HFFc6 (cell line): ENCODE measurements at regions not wholly inside any gene's neighbourhood (a gene's known extent, or its start where the extent isn't known, plus 50 kb on each side); places are given as distances from the start of the nearest gene placed in this dataset.

ENCODE experiments used
- DNase-seq: peaks from one replicate; pipeline ENCODE4 v3.0.0-alpha.2; 2018
- H3K27ac Mint-ChIP-seq: 2 replicates; pipeline ENCODE4 v1.8.0; 2020; ENCODE audit warnings: mild to moderate bottlenecking, mixed read lengths
- H3K27me3 Mint-ChIP-seq: 2 replicates; pipeline ENCODE4 v1.8.0; 2021; ENCODE audit warnings: mild to moderate bottlenecking, moderate library complexity, mixed read lengths; ENCODE audit not compliant: insufficient read depth
- H3K36me3 Mint-ChIP-seq: 2 replicates; pipeline ENCODE4 v1.8.0; 2021; ENCODE audit warnings: low read depth, mixed read lengths
- H3K4me1 Mint-ChIP-seq: 2 replicates; pipeline ENCODE4 v1.8.0; 2020; ENCODE audit warnings: low read depth, mixed read lengths
- H3K4me3 Mint-ChIP-seq: 2 replicates; pipeline ENCODE4 v1.8.0; 2020; ENCODE audit warnings: mild to moderate bottlenecking, moderate library complexity, mixed read lengths
- H3K9me3 Mint-ChIP-seq: 2 replicates; pipeline ENCODE4 v1.8.0; 2020; ENCODE audit warnings: mild to moderate bottlenecking, mixed read lengths
- TF ChIP-seq, protein P1 (sequence below): fragments of 200-600 bp; sonication (generic); IDR thresholded peaks from 2 replicates; pipeline ENCODE4 v1.5.0; 2021; ENCODE audit warnings: antibody characterized with exemption, mild to moderate bottlenecking

DNA sequence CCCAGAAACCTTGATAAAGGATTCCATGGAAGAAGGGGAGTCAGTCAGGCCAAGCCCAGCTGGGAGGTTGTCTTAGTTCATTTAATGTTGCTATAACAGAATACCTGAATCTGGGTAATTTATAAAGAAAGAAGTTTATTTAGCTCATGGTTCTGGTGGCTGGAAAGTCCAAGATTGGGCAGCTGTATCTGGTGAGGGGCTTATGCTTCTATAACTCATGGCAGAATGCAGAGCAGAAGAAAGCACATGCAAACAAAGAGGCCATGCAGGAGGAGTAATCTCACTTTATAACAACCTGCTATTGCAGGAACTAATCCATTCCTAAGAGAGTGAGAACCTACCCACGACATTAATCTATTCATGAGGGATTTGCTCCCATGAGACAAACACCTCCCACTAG lies 54.2 kb upstream of the ANKRD1 start:
- TF ChIP-seq, protein P1, sequence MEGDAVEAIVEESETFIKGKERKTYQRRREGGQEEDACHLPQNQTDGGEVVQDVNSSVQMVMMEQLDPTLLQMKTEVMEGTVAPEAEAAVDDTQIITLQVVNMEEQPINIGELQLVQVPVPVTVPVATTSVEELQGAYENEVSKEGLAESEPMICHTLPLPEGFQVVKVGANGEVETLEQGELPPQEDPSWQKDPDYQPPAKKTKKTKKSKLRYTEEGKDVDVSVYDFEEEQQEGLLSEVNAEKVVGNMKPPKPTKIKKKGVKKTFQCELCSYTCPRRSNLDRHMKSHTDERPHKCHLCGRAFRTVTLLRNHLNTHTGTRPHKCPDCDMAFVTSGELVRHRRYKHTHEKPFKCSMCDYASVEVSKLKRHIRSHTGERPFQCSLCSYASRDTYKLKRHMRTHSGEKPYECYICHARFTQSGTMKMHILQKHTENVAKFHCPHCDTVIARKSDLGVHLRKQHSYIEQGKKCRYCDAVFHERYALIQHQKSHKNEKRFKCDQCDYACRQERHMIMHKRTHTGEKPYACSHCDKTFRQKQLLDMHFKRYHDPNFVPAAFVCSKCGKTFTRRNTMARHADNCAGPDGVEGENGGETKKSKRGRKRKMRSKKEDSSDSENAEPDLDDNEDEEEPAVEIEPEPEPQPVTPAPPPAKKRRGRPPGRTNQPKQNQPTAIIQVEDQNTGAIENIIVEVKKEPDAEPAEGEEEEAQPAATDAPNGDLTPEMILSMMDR = no peak
- Mint-ChIP-seq H3K4me1 (peaks cover 11% of the 10 kb centered on the region), H3K36me3 (peaks cover 4% of the 10 kb centered on the region), H3K27ac (no peak overlapping the region), H3K27me3 (no peaks in the 10 kb centered on the region; the same call in 1 of the 2 replicates), H3K9me3 (no peaks in the 10 kb centered on the region), H3K4me3 (no peak overlapping the region)
- DNase-seq = no peak

DNA sequence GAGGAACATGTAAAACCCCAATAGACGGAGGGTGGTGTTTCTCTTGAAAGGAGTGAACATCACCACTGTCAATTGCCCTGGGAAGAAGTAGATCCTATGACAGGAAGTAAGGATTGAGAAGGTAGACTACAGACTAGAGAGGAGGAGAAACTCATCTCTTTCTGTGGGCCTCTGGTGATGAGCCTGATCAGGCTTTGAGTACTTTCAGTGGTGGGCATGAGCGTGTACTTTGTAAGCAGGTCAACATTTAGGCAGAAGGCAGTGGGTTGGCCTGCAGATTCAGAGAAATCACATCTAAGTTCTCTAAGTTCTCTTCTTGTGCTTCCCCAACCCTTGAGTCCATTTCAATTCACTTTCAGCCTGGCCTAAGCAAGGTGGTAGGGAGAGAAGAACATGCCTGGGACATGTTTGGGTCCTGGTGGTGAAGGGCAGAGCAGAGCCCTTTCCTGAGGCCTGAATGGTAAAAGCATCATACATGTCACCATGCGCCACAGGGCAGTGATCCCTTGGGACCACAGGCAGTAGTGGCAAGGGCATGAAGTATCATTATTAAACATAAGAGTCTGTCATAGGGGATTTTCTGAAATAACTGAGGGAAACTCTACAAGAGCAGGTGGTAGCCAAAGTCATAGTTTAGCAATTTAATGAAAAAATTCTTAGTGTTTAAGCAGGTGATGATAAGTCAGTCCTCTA lies 56.4 kb upstream of the ANKRD1 start:
- H3K9me3 Mint-ChIP-seq = no peaks in the 10 kb centered on the region
- no peaks in the 10 kb centered on the region for H3K4me1 Mint-ChIP-seq
- no peaks in the 10 kb centered on the region; the same call in 1 of the 2 replicates for H3K27me3 Mint-ChIP-seq
- TF ChIP-seq, protein P1 = no peak
- no peak for DNase-seq
- no peak overlapping the region for H3K27ac Mint-ChIP-seq
- H3K36me3 Mint-ChIP-seq = peaks cover 4% of the 10 kb centered on the region
- H3K4me3 Mint-ChIP-seq = no peak overlapping the region

DNA sequence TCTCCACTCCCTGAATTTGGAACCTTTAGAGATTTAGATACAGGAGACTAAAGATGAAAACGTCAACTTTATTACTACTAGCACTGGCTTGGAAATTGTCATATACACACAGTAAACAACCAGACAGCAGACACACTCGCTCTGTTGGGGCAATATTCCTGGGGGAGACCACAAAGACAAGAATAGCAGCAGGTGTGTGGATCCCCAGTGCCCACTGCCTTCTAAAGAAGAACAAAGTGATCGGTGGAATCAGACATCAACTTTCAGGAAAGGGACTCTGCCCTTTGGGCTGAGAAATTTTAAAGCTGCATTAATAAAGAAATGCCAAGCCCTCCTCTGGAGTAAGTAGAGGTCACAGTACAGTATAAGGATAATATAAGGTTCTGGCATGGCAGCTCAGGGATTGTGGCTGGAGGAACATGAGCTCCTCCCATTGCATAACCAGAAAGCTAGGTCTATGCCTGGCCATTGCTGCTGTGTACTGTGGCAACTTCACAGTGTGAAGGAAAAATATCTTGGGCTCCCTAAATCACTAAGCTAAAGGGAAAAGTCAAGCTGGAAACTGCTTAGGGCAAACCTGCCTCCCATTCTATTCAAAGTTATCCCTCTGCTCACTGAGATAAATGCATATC lies 57.1 kb upstream of the ANKRD1 start:
- H3K36me3 Mint-ChIP-seq = peaks cover 4% of the 10 kb centered on the region
- DNase-seq = no peak
- no peak overlapping the region for H3K4me3 Mint-ChIP-seq
- H3K27ac Mint-ChIP-seq = no peak overlapping the region
- no peaks in the 10 kb centered on the region for H3K9me3 Mint-ChIP-seq
- H3K27me3 Mint-ChIP-seq = no peaks in the 10 kb centered on the region; the same call in 1 of the 2 replicates
- no peaks in the 10 kb centered on the region for H3K4me1 Mint-ChIP-seq
- TF ChIP-seq, protein P1 = no peak

DNA sequence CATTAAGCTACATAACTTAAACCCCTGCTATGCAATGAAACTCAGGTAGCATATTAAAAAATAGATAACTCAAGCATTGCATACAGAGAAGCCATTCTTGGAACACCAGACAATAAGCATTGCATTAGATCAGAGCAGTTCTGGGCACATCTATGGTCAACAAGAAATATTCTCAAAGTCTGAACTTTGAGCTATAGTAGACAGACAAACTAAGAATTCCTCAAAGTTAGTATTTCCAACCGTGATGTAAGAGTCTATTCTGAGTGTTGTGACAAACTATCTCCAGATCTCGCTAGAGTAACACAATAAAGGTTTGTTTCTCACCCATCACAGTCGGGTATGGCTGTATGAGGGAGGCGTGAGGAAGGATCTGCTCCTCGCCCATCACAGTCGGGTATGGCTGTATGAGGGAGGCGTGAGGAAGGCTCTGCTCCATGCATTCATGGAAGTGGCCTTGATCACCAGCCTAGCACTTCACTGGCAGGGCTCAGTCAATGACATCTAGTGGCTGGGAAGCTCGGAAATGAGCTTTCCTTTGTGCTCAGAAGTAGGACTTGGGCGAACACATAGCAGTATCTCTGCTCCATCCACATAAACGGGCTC lies 61.6 kb upstream of the ANKRD1 start:
- no peak for DNase-seq
- H3K27me3 Mint-ChIP-seq = no peaks in the 10 kb centered on the region; the same call in none of the 2 replicates
- no peak overlapping the region for H3K4me3 Mint-ChIP-seq
- H3K36me3 Mint-ChIP-seq = no peaks in the 10 kb centered on the region
- no peaks in the 10 kb centered on the region for H3K9me3 Mint-ChIP-seq
- TF ChIP-seq, protein P1 = no peak
- H3K4me1 Mint-ChIP-seq = no peaks in the 10 kb centered on the region
- H3K27ac Mint-ChIP-seq = no peak overlapping the region

DNA sequence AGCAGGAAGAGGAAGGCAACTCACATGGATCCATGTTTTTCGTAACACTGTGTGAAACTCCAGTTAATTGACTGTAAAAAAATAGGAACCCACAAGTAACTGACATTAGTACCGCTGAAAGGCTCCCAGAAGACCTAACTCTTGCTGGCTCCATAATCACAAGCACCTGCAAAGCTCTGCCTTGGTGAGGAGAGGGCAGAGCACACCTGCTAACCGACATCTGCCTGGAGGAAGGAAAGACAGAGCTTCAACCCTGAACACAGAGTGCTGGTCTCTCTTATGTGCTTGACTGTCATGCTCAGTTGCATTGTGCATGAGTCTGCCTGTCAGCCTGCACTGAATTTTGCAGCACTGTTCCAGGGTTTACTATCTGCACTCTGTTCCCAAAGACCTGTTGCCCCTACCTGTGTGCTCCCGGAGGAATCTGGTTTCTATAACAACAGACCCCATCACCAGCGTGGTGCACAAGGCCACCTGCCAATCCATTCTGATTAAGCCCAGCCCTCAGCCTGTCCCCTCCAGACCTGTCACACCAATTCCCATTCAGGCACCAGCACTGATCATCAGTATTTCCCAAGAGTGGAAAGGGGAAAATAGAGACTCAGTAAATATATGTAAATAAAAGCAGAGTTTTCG lies 63.1 kb upstream of the ANKRD1 start:
- Mint-ChIP-seq H3K36me3 (no peaks in the 10 kb centered on the region), H3K4me3 (no peak overlapping the region), H3K27me3 (peaks cover 3% of the 10 kb centered on the region), H3K9me3 (no peaks in the 10 kb centered on the region), H3K27ac (no peak overlapping the region), H3K4me1 (no peaks in the 10 kb centered on the region)
- DNase-seq = no peak
- TF ChIP-seq, protein P1 = no peak
